ENCODE measurements at regions not wholly inside any gene's neighbourhood (a gene's known extent, or its start where the extent isn't known, plus 50 kb on each side); places are given as distances from the start of the nearest gene placed in this dataset.

DNA sequence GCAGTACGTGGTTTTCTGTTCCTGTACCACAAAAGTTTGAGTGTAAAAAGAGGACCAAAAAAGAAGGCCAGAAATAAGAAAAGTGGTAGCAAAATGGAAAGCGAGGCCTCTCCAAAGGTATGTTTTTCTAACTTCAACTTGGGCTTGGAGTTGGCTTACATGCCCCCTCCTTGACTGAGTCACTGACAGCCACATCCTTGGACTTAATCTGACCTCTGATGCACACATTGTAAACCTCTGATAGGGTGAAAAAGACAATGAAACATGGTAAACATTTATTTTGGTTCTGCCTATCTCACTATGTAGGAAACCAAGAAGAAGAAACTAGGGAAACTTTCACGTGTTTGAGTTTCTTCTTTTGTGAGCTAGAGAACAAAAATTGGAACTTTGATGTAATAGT, 503.2 kb upstream of the ID4 start:
- no peak for TF ChIP-seq Cebpa-rat (IDR thresholded peaks at IDR 0.05)
- Histone ChIP-seq H3K27ac (no peak overlapping the region), H3K36me3 (no peaks in the 10 kb centered on the region), H3K27me3 (no peaks in the 10 kb centered on the region), H3K4me2 (no peak overlapping the region), H4K20me1 (no peaks in the 10 kb centered on the region), H3K9ac (no peak overlapping the region), H3K4me3 (no peak overlapping the region), H3K4me1 (no peaks in the 10 kb centered on the region), H3K9me3 (no peaks in the 10 kb centered on the region)

DNA sequence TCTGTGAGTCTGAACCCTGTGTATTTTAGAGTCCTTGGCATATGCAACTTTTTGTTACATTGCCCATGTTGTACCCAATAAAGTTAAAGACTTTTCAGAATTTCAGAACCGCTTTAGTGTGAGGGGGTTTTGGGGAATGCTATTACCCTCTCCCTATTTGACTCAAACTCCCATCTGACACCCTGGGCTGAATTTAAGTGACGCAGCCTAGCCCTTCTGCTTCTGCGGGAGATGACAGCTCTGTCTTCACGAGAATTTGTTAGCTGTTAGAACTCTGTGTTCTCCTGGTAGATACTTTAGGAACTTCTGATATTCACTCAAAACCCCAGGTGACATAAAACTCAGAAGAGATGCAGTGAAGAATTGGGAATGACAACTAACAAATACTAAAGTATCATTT, 500.6 kb upstream of the ID4 start:
- no peaks in the 10 kb centered on the region for H3K4me1 ChIP-seq
- H3K4me3 ChIP-seq = no peak overlapping the region
- no peak overlapping the region for H3K27ac ChIP-seq
- H3K9me3 ChIP-seq = no peaks in the 10 kb centered on the region
- no peak overlapping the region for H3K9ac ChIP-seq
- no peaks in the 10 kb centered on the region for H3K36me3 ChIP-seq
- no peaks in the 10 kb centered on the region for H3K27me3 ChIP-seq
- no peak for TF ChIP-seq Cebpa-rat (IDR thresholded peaks at IDR 0.05)
- H3K4me2 ChIP-seq = no peak overlapping the region
- no peaks in the 10 kb centered on the region for H4K20me1 ChIP-seq

DNA sequence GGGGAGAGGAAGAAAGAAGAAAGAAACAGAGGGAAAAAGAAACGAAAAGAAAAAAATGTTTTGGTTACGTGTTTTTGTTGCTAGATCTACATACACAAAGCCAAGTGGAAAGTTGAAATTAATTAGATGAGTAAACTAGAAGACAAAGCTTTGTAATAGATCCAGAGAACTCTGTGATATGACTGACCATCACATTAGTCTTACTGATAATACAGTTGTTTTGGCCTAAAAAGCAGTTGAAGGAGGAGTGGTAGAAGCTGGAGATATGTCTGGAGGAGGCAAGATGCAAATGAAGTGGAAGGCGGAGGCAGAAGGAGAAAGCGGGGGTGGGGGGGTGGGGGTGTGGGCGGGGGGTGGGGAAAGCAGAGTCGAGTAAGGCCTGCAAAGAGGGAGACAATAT, 500.1 kb upstream of the ID4 start:
- Histone ChIP-seq H4K20me1 (no peaks in the 10 kb centered on the region), H3K4me3 (no peak overlapping the region), H3K9me3 (no peaks in the 10 kb centered on the region), H3K4me1 (no peaks in the 10 kb centered on the region), H3K27me3 (no peaks in the 10 kb centered on the region), H3K36me3 (no peaks in the 10 kb centered on the region), H3K27ac (no peak overlapping the region), H3K9ac (no peak overlapping the region), H3K4me2 (no peak overlapping the region)
- no peak for TF ChIP-seq Cebpa-rat (IDR thresholded peaks at IDR 0.05)

DNA sequence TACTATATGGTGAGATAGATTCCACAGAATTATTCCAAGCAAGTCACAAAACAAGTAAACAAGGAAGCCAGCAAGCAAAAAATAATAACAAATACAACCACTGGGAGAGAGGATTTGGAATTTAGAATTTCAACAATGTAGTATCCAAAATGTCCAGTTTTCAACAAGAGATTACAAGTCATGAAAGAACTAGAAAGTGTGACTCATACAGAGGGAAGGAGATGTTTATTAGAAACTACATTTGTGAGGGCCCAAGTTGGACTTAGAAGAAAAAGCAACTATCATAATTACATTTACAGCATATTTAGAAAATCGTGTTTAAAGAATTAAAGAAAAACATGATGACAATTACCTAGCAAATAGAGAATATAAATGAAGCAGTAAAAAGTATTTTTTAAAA, 494.6 kb upstream of the ID4 start:
- no peak overlapping the region for H3K4me3 ChIP-seq
- H3K27ac ChIP-seq = no peak overlapping the region
- no peaks in the 10 kb centered on the region for H3K9me3 ChIP-seq
- no peaks in the 10 kb centered on the region for H4K20me1 ChIP-seq
- H3K4me2 ChIP-seq = no peak overlapping the region
- H3K36me3 ChIP-seq = no peaks in the 10 kb centered on the region
- H3K4me1 ChIP-seq = no peaks in the 10 kb centered on the region
- no peak overlapping the region for H3K9ac ChIP-seq
- no peak for TF ChIP-seq Cebpa-rat (IDR thresholded peaks at IDR 0.05)
- no peaks in the 10 kb centered on the region for H3K27me3 ChIP-seq

DNA sequence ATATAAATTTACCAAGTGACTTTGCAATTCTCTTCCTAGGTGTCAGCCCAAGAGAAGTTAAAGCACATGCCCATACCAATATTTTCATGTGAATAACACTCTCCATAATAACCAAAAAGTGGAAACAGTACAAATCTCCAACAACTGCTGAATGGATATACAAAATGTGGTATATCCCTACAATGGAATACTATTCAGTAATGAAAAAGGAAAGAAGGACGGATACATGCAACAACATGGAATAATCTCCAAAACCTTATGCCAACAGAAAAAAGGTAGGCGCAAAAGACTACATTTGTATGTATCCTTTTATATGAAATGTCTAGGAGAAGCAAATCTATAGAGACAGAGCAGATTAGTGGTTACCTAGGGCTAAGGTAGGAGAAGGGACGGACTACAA, 487.7 kb upstream of the ID4 start:
- H3K36me3 ChIP-seq = no peaks in the 10 kb centered on the region
- no peaks in the 10 kb centered on the region for H3K4me1 ChIP-seq
- H3K27me3 ChIP-seq = no peaks in the 10 kb centered on the region
- H4K20me1 ChIP-seq = no peaks in the 10 kb centered on the region
- H3K4me3 ChIP-seq = no peak overlapping the region
- H3K4me2 ChIP-seq = no peak overlapping the region
- H3K9ac ChIP-seq = no peak overlapping the region
- H3K9me3 ChIP-seq = peaks cover 9% of the 10 kb centered on the region; the same call in 1 of the 2 replicates
- TF ChIP-seq Cebpa-rat (IDR thresholded peaks at IDR 0.05) = no peak
- no peak overlapping the region for H3K27ac ChIP-seq

DNA sequence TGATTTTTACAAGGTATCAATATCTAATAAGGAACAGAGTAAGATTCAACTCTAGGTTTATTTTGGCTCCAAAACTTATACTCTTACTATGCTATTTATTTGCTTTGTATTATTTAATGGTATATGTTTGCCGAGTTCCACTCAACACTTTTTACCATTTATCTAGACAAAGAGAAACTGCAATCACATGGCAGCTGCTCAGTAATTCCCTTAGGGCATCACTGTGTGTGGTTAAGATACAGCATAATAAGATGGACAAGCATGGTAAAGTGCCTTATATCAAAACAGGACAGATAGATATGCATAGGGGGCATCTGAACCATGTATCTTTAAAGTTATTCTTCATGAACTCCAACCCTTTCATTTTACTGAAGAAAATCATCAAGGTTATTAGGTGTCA, 483.0 kb upstream of the ID4 start:
- Histone ChIP-seq H3K4me3 (no peak overlapping the region), H3K27ac (no peak overlapping the region), H3K9me3 (peaks cover 8% of the 10 kb centered on the region; the same call in 1 of the 2 replicates), H3K4me1 (no peaks in the 10 kb centered on the region), H3K27me3 (no peaks in the 10 kb centered on the region), H3K36me3 (no peaks in the 10 kb centered on the region), H3K4me2 (no peak overlapping the region), H3K9ac (no peak overlapping the region), H4K20me1 (no peaks in the 10 kb centered on the region)
- TF ChIP-seq Cebpa-rat (IDR thresholded peaks at IDR 0.05) = no peak

DNA sequence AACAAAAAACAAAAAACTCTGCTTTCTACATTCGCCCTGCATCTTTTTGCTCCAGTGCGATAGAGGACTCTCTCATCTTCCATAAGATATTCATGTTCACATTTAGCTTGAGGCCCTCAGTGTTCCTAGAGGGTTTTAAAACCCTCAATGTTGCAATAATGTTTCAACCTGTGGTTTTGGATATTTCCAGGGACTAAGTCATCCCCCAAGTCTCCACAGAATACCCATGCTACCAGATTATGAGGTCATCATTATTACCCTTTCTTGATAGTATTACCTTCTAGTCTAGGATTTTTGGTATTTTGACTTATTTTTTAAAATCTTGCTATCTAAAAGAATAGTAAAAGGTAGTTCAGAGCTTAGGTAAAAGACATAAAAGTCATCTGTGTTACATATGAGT, 480.5 kb upstream of the ID4 start:
- no peak overlapping the region for H3K4me2 ChIP-seq
- H4K20me1 ChIP-seq = no peaks in the 10 kb centered on the region
- H3K9me3 ChIP-seq = no peaks in the 10 kb centered on the region

DNA sequence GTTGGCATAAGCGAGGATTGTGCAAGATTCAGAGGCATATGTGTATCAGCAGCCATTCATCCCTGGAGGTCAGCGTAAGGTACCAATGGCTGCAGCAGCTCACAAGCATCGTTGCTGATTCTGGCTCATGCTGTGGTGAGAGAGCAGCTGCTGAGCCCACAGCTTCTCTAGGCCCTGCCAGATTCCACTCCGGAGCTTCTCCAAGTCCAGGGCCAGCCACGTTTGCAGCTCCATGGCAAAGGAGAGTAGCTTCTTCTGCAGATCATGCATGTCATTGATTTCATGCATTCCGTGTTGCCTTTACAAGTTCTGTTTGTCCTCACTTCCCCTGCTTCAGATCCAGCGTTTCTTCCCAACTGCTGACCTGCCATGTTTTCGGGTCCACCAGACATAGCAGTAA, 474.8 kb upstream of the ID4 start:
- H3K9ac ChIP-seq = no peak overlapping the region
- no peaks in the 10 kb centered on the region for H3K27me3 ChIP-seq
- no peaks in the 10 kb centered on the region for H4K20me1 ChIP-seq
- TF ChIP-seq Cebpa-rat (IDR thresholded peaks at IDR 0.05) = no peak
- no peak overlapping the region for H3K27ac ChIP-seq
- no peak overlapping the region for H3K4me3 ChIP-seq
- H3K4me2 ChIP-seq = no peak overlapping the region
- no peaks in the 10 kb centered on the region for H3K36me3 ChIP-seq
- H3K4me1 ChIP-seq = peaks cover 9% of the 10 kb centered on the region
- H3K9me3 ChIP-seq = no peaks in the 10 kb centered on the region

More for the DNA sequence above, 480.5 kb upstream of the ID4 start:
- H3K4me3 ChIP-seq = no peak overlapping the region
- H3K27me3 ChIP-seq = no peaks in the 10 kb centered on the region
- H3K4me1 ChIP-seq = no peaks in the 10 kb centered on the region
- H3K36me3 ChIP-seq = no peaks in the 10 kb centered on the region
- no peak for TF ChIP-seq Cebpa-rat (IDR thresholded peaks at IDR 0.05)
- no peak overlapping the region for H3K27ac ChIP-seq
- H3K9ac ChIP-seq = no peak overlapping the region

DNA sequence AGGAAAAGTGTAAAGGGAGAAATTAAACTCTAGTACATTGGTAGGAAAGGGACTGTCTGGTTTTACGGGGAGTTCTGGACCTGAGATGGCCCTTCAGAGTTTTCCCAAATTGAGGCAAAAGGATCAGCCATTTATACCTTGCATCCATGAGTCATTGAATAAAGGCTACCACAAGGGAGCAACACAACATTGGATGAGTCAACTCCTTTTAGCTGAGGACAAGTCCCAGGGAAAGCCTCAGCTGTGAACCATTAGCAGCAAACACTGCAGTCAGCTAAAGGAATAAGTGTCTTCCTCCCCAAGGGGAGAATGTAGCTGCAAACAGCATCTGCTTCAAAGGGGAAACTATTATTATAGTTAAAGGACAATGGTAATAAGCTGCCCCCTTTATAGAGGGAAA, 468.7 kb upstream of the ID4 start:
- H3K36me3 ChIP-seq = no peaks in the 10 kb centered on the region
- peaks cover 9% of the 10 kb centered on the region for H3K4me1 ChIP-seq
- no peaks in the 10 kb centered on the region for H4K20me1 ChIP-seq
- no peak overlapping the region for H3K27ac ChIP-seq
- no peak overlapping the region for H3K9ac ChIP-seq
- no peak for TF ChIP-seq Cebpa-rat (IDR thresholded peaks at IDR 0.05)
- no peak overlapping the region for H3K4me2 ChIP-seq
- H3K4me3 ChIP-seq = no peak overlapping the region
- H3K27me3 ChIP-seq = no peaks in the 10 kb centered on the region
- no peaks in the 10 kb centered on the region for H3K9me3 ChIP-seq

DNA sequence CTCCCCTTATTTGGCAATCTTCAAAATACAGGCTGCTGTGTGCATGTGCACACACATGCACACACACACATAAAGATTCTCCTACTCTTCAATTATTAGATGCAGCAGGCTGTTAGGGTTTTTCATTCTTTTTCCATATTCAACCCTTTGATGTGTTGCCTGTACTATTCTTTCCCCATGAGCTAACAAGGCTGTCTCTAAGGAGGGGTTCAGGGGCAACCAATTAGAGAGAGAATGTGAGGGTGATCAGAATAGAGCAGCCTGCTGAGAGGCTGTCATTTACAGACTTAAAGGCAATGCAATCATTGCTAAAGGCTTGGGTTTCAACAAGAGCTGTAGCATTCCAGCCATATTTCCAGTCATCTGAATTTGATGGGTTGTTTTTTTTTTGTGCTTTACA, 467.4 kb upstream of the ID4 start:
- Histone ChIP-seq H3K9me3 (no peaks in the 10 kb centered on the region), H3K27ac (no peak overlapping the region), H3K4me2 (no peak overlapping the region), H3K4me3 (no peak overlapping the region), H3K36me3 (no peaks in the 10 kb centered on the region), H3K4me1 (no peaks in the 10 kb centered on the region), H3K27me3 (no peaks in the 10 kb centered on the region), H3K9ac (no peak overlapping the region), H4K20me1 (no peaks in the 10 kb centered on the region)
- no peak for TF ChIP-seq Cebpa-rat (IDR thresholded peaks at IDR 0.05)

DNA sequence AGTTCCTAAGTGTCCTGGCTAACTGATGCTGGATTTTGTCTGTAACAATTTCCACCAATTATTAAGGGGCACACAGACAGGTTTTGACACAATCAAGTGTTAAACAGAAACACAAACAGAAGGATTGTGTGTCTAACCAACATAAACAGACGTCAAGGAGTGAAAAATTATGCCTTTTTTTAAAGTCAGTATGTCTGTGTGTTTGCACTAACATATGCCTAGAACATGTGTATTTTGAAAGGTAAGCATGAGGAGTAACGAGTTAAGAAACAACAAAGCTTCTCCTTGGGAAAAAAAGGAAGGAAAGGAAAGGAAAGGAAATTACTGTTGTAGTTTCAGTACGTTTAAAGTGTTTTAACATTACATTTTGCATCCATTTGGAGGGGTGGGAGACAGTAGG, 466.3 kb upstream of the ID4 start:
- no peak overlapping the region for H3K4me2 ChIP-seq
- H3K36me3 ChIP-seq = no peaks in the 10 kb centered on the region
- no peaks in the 10 kb centered on the region for H4K20me1 ChIP-seq
- no peaks in the 10 kb centered on the region for H3K9me3 ChIP-seq
- no peak overlapping the region for H3K9ac ChIP-seq
- H3K4me3 ChIP-seq = no peak overlapping the region
- TF ChIP-seq Cebpa-rat (IDR thresholded peaks at IDR 0.05) = no peak
- H3K27me3 ChIP-seq = no peaks in the 10 kb centered on the region
- no peaks in the 10 kb centered on the region for H3K4me1 ChIP-seq
- H3K27ac ChIP-seq = no peak overlapping the region
